ENCODE measurements at regions not wholly inside any gene's neighbourhood (a gene's known extent, or its start where the extent isn't known, plus 50 kb on each side); places are given as distances from the start of the nearest gene placed in this dataset.
"Not testable (repeated sequence)": the region's sequence is repeated elsewhere in the genome, so short reads cannot be mapped to it uniquely, and the experiment has no call there.

GRCh38 chr4:151874328-151874727 lies 113.5 kb upstream of the GATB start:
- DNase-seq = no peak

GRCh38 chr4:151866592-151866918 lies 105.7 kb upstream of the GATB start:
- no peak for DNase-seq

GRCh38 chr4:151865744-151866591 lies 105.2 kb upstream of the GATB start:
- DNase-seq = no peak

GRCh38 chr4:151865312-151865711 lies 104.5 kb upstream of the GATB start:
- DNase-seq = peak; percentile 9

- DNase-seq = no peak
Measured at GRCh38 chr4:151864068-151864467, 103.3 kb upstream of the GATB start.

GRCh38 chr4:151862766-151863165 lies 102.0 kb upstream of the GATB start:
- no peak for DNase-seq

- no peak for DNase-seq
Measured at GRCh38 chr4:151860561-151861093, 99.8 kb upstream of the GATB start.

- no peak for DNase-seq
Measured at GRCh38 chr4:151859641-151860040, 98.8 kb upstream of the GATB start.

GRCh38 chr4:151858356-151858755 lies 97.5 kb upstream of the GATB start:
- no peak for DNase-seq

GRCh38 chr4:151857368-151857767 lies 96.6 kb upstream of the GATB start:
- DNase-seq = no peak

- DNase-seq = no peak
Measured at GRCh38 chr4:151855747-151856146, 94.9 kb upstream of the GATB start.

GRCh38 chr4:151854731-151855130 lies 93.9 kb upstream of the GATB start:
- no peak for DNase-seq

- no peak for DNase-seq
Measured at GRCh38 chr4:151853034-151853433, 92.2 kb upstream of the GATB start.

- no peak for DNase-seq
Measured at GRCh38 chr4:151852202-151852601, 91.4 kb upstream of the GATB start.

- no peak for DNase-seq
Measured at GRCh38 chr4:151851354-151851753, 90.5 kb upstream of the GATB start.

- no peak for DNase-seq
Measured at GRCh38 chr4:151850791-151851213, 90.0 kb upstream of the GATB start.

- DNase-seq = not testable (repeated sequence)
Measured at GRCh38 chr4:151845551-151845950, 84.7 kb upstream of the GATB start.

- no peak for DNase-seq
Measured at GRCh38 chr4:151842430-151843079, 81.7 kb upstream of the GATB start.

- no peak for DNase-seq
Measured at GRCh38 chr4:151841107-151841506, 80.3 kb upstream of the GATB start.

- no peak for DNase-seq
Measured at GRCh38 chr4:151835467-151835866, 74.7 kb upstream of the GATB start.

- no peak for DNase-seq
Measured at GRCh38 chr4:151833174-151833573, 72.4 kb upstream of the GATB start.

GRCh38 chr4:151831526-151831925 lies 70.7 kb upstream of the GATB start:
- no peak for DNase-seq

GRCh38 chr4:151830168-151830567 lies 69.4 kb upstream of the GATB start:
- DNase-seq = no peak

- DNase-seq = no peak
Measured at GRCh38 chr4:151829309-151829708, 68.5 kb upstream of the GATB start.

All from NCI-H69 (cell line).